HUES64 (cell line): ENCODE measurements at regions not wholly inside any gene's neighbourhood (a gene's known extent, or its start where the extent isn't known, plus 50 kb on each side); places are given as distances from the start of the nearest gene placed in this dataset.
"Not testable (repeated sequence)": the region's sequence is repeated elsewhere in the genome, so short reads cannot be mapped to it uniquely, and the experiment has no call there.

Experiments used
- H3K27ac ChIP-seq: 2 replicates; pipeline ENCODE4 v1.7.0; 2013; ENCODE audit warnings: low read depth, low read length, inconsistent platforms
- H3K27me3 ChIP-seq: 2 replicates; pipeline ENCODE4 v1.6.1; 2013; ENCODE audit warnings: mild to moderate bottlenecking, low read length; ENCODE audit not compliant: insufficient read depth
- H3K36me3 ChIP-seq: 2 replicates; pipeline ENCODE4 v1.6.1; 2013; ENCODE audit warnings: mild to moderate bottlenecking, low read length; ENCODE audit not compliant: insufficient read depth
- H3K4me1 ChIP-seq: 2 replicates; pipeline ENCODE4 v1.6.1; 2013; ENCODE audit warnings: mild to moderate bottlenecking, low read length, moderate library complexity; ENCODE audit not compliant: insufficient read depth
- H3K4me3 ChIP-seq: 2 replicates; pipeline ENCODE4 v1.5.1; 2013; ENCODE audit warnings: mild to moderate bottlenecking, low read length, moderate library complexity
- H3K9ac ChIP-seq: 2 replicates; pipeline ENCODE4 v1.6.1; 2013; ENCODE audit warnings: mild to moderate bottlenecking, low read depth, low read length
- H3K9me3 ChIP-seq: 2 replicates; pipeline ENCODE4 v1.6.1; 2013; ENCODE audit warnings: low read depth, low read length; ENCODE audit not compliant: insufficient read depth
- WGBS: fragments of 150-250, 120-280 bp; methylation state at CpG from one replicate; pipeline ENCODE4 v1.1.7; 2013; ENCODE audit warnings: missing lambda C conversion rate; 5-methylcytosine and 5-hydroxymethylcytosine counted together

GRCh38 chr12:67107751-67108269 is 161.3 kb upstream of the CAND1 start:
- Histone ChIP-seq H3K4me1 (0 out of 2 replicates have a peak, but pooled peaks cover 3% of the 10 kb centered on the region), H3K27ac (no peak overlapping the region), H3K4me3 (no peak overlapping the region), H3K9ac (no peak overlapping the region), H3K27me3 (no peaks in the 10 kb centered on the region), H3K36me3 (no peaks in the 10 kb centered on the region), H3K9me3 (no peaks in the 10 kb centered on the region)
- 73% methylated on average over 1 of the region's 1 CpG for WGBS

GRCh38 chr12:67110345-67110744 is 158.8 kb upstream of the CAND1 start:
- not testable (repeated sequence) for H3K27ac ChIP-seq, H3K9ac ChIP-seq, H3K4me1 ChIP-seq, H3K9me3 ChIP-seq, H3K4me3 ChIP-seq, H3K27me3 ChIP-seq, H3K36me3 ChIP-seq
- WGBS, result 92% methylated on average over 2 of the region's 2 CpGs

GRCh38 chr12:67111182-67111581 is 158.0 kb upstream of the CAND1 start:
- Histone ChIP-seq H3K36me3 (no peaks in the 10 kb centered on the region), H3K27ac (no peak overlapping the region), H3K4me1 (0 out of 2 replicates have a peak, but pooled peaks cover 3% of the 10 kb centered on the region), H3K9ac (no peak overlapping the region), H3K9me3 (no peaks in the 10 kb centered on the region), H3K27me3 (no peaks in the 10 kb centered on the region), H3K4me3 (no peak overlapping the region)
- 85% methylated on average over 4 of the region's 4 CpGs for WGBS

- Histone ChIP-seq H3K27ac (no peak overlapping the region), H3K4me1 (0 out of 2 replicates have a peak, but pooled peaks cover 3% of the 10 kb centered on the region), H3K27me3 (no peaks in the 10 kb centered on the region), H3K9ac (no peak overlapping the region), H3K36me3 (no peaks in the 10 kb centered on the region), H3K9me3 (no peaks in the 10 kb centered on the region), H3K4me3 (no peak overlapping the region)
- 94% methylated on average over 5 of the region's 5 CpGs for WGBS
Measured at GRCh38 chr12:67112586-67112985, 156.6 kb upstream of the CAND1 start.

GRCh38 chr12:67116134-67116533 is 153.0 kb upstream of the CAND1 start:
- 0 out of 2 replicates have a peak, but pooled peaks cover under 1% of the 10 kb centered on the region for H3K4me1 ChIP-seq
- WGBS, result no CpG with 5 or more reads among the region's 1 CpG
- no peak overlapping the region for H3K9ac ChIP-seq
- no peaks in the 10 kb centered on the region for H3K36me3 ChIP-seq
- H3K27me3 ChIP-seq, result no peaks in the 10 kb centered on the region
- H3K27ac ChIP-seq, result no peak overlapping the region
- H3K9me3 ChIP-seq, result no peaks in the 10 kb centered on the region
- no peak overlapping the region for H3K4me3 ChIP-seq

- Histone ChIP-seq H3K4me1 (no peaks in the 10 kb centered on the region), H3K36me3 (no peaks in the 10 kb centered on the region), H3K4me3 (no peak overlapping the region), H3K9me3 (no peaks in the 10 kb centered on the region), H3K9ac (no peak overlapping the region), H3K27me3 (no peaks in the 10 kb centered on the region), H3K27ac (no peak overlapping the region)
Measured at GRCh38 chr12:67122584-67122983, 146.6 kb upstream of the CAND1 start.

- WGBS, result 100% methylated on average over 1 of the region's 1 CpG
Measured at GRCh38 chr12:67137256-67137655, 131.9 kb upstream of the CAND1 start.

GRCh38 chr12:67141296-67142018 is 127.7 kb upstream of the CAND1 start:
- Histone ChIP-seq H3K4me3 (no peak overlapping the region), H3K36me3 (no peaks in the 10 kb centered on the region), H3K27ac (no peak overlapping the region), H3K9ac (no peak overlapping the region), H3K9me3 (no peaks in the 10 kb centered on the region), H3K27me3 (no peaks in the 10 kb centered on the region), H3K4me1 (peaks cover 7% of the 10 kb centered on the region)
- WGBS, result 62% methylated on average over 1 of the region's 1 CpG

More at GRCh38 chr12:67137256-67137655, 131.9 kb upstream of the CAND1 start:
- no peak overlapping the region for H3K27ac ChIP-seq
- no peaks in the 10 kb centered on the region for H3K36me3 ChIP-seq
- H3K4me3 ChIP-seq, result no peak overlapping the region
- no peaks in the 10 kb centered on the region for H3K27me3 ChIP-seq
- H3K9ac ChIP-seq, result no peak overlapping the region
- no peaks in the 10 kb centered on the region for H3K9me3 ChIP-seq
- H3K4me1 ChIP-seq, result peaks cover 7% of the 10 kb centered on the region

GRCh38 chr12:67145692-67146091 is 123.5 kb upstream of the CAND1 start:
- WGBS, result 96% methylated on average over 2 of the region's 4 CpGs

GRCh38 chr12:67147030-67147429 is 122.1 kb upstream of the CAND1 start:
- H3K27me3 ChIP-seq, result no peaks in the 10 kb centered on the region
- H3K4me3 ChIP-seq, result no peak overlapping the region
- no peak overlapping the region for H3K27ac ChIP-seq
- H3K4me1 ChIP-seq, result no peaks in the 10 kb centered on the region
- no peaks in the 10 kb centered on the region for H3K36me3 ChIP-seq
- WGBS, result 17% methylated on average over 1 of the region's 1 CpG
- no peaks in the 10 kb centered on the region for H3K9me3 ChIP-seq
- no peak overlapping the region for H3K9ac ChIP-seq

More at GRCh38 chr12:67145692-67146091, 123.5 kb upstream of the CAND1 start:
- Histone ChIP-seq H3K9ac (no peak overlapping the region), H3K4me3 (no peak overlapping the region), H3K36me3 (no peaks in the 10 kb centered on the region), H3K9me3 (no peaks in the 10 kb centered on the region), H3K4me1 (peaks cover 7% of the 10 kb centered on the region), H3K27ac (no peak overlapping the region), H3K27me3 (no peaks in the 10 kb centered on the region)

- no peak overlapping the region for H3K9ac ChIP-seq
- no peaks in the 10 kb centered on the region for H3K9me3 ChIP-seq
- H3K4me3 ChIP-seq, result no peak overlapping the region
Measured at GRCh38 chr12:67147447-67147846, 121.7 kb upstream of the CAND1 start.

More at GRCh38 chr12:67147447-67147846, 121.7 kb upstream of the CAND1 start:
- no peaks in the 10 kb centered on the region for H3K4me1 ChIP-seq
- no peaks in the 10 kb centered on the region for H3K27me3 ChIP-seq
- no peaks in the 10 kb centered on the region for H3K36me3 ChIP-seq
- H3K27ac ChIP-seq, result no peak overlapping the region
